Adrenal gland (tissue), 5 donors: ENCODE measurements at regions not wholly inside any gene's neighbourhood (a gene's known extent, or its start where the extent isn't known, plus 50 kb on each side); places are given as distances from the start of the nearest gene placed in this dataset.

Experiments used
- POLR2A ChIP-seq, 2 donors: fragments of 450-650 bp; IDR thresholded peaks; one replicate each; pipeline ENCODE4 v1.6.1; 2017; ENCODE audit warnings: antibody characterized with exemption in 2 of 2, mild to moderate bottlenecking in 2 of 2, moderate library complexity in 1 of 2
- TF ChIP-seq, protein P1 (sequence below), 6 experiments: fragments of 450-650 bp in 4 of 6; fragments of 200-600 bp in 2 of 6; sonication (generic) in 1 of 6; IDR thresholded peaks; 1 replicate in 5 of 6; 2 replicates in 1 of 6; pipeline versions ENCODE4 v1.5.1 to v1.8.0; 2016 to 2021; ENCODE audit warnings: antibody characterized with exemption in 6 of 6, mild to moderate bottlenecking in 2 of 6, moderate library complexity in 1 of 6
- donor health status: DM: no; HTN: no; CAD: no.

DNA sequence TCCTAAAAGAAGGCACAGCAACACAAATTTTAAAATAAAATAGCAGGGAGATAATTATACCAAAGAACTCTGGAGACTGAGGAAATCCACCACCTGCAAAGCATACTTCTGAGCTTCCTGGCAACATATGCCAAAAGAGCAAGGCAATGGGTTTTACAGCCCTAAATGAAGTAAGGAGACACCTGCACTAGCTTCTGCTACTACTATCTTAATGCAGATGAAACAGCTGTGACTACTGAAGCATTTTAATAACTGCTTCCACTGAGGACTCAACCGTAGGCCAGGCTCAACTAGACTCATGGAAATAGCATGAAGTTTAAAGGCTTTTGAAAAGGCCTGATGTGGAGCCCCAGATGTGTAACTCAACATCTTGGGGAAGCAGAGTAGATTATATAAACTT lies 820.1 kb upstream of the AMELY start:
- TF ChIP-seq, protein P1, sequence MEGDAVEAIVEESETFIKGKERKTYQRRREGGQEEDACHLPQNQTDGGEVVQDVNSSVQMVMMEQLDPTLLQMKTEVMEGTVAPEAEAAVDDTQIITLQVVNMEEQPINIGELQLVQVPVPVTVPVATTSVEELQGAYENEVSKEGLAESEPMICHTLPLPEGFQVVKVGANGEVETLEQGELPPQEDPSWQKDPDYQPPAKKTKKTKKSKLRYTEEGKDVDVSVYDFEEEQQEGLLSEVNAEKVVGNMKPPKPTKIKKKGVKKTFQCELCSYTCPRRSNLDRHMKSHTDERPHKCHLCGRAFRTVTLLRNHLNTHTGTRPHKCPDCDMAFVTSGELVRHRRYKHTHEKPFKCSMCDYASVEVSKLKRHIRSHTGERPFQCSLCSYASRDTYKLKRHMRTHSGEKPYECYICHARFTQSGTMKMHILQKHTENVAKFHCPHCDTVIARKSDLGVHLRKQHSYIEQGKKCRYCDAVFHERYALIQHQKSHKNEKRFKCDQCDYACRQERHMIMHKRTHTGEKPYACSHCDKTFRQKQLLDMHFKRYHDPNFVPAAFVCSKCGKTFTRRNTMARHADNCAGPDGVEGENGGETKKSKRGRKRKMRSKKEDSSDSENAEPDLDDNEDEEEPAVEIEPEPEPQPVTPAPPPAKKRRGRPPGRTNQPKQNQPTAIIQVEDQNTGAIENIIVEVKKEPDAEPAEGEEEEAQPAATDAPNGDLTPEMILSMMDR (IDR thresholded peaks at IDR 0.05), result no peak
- TF ChIP-seq POLR2A (IDR thresholded peaks at IDR 0.05), result no peak
